ENCODE measurements at regions not wholly inside any gene's neighbourhood (a gene's known extent, or its start where the extent isn't known, plus 50 kb on each side); places are given as distances from the start of the nearest gene placed in this dataset.

DNA sequence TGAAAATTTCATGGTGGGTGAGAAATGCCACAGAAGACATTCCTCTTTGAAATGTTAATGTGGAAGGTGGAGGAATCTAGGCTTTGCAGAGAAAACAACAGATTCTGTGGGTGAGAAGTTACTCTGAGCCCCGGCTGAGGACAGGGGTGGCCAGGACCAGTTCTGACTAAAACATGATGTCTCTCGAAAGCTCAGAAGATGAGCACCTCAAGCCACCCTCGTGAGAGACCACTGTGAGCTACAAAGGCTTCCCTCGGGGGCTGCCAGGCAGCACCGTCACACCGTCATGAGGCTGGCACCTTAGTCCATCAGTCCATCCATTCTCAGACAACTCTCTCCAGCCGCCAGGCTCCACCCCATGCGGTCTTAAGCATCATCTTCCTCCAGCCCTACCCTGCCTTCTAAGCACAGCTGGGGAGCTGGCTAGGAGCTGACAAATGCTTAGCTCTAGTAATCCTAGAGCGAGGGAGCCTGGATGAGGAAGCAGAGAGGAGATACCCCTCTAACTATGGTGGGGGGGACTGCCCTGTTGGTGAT is 360.5 kb downstream of the SHANK2 start:
- WGBS, 2 donors, result 83 to 85% methylated on average over 9 of the region's 9 CpGs
- TF ChIP-seq, protein P1, sequence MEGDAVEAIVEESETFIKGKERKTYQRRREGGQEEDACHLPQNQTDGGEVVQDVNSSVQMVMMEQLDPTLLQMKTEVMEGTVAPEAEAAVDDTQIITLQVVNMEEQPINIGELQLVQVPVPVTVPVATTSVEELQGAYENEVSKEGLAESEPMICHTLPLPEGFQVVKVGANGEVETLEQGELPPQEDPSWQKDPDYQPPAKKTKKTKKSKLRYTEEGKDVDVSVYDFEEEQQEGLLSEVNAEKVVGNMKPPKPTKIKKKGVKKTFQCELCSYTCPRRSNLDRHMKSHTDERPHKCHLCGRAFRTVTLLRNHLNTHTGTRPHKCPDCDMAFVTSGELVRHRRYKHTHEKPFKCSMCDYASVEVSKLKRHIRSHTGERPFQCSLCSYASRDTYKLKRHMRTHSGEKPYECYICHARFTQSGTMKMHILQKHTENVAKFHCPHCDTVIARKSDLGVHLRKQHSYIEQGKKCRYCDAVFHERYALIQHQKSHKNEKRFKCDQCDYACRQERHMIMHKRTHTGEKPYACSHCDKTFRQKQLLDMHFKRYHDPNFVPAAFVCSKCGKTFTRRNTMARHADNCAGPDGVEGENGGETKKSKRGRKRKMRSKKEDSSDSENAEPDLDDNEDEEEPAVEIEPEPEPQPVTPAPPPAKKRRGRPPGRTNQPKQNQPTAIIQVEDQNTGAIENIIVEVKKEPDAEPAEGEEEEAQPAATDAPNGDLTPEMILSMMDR (IDR thresholded peaks at IDR 0.05; ENCODE audit: control extremely low read depth, extremely low read depth), result no peak
- ATAC-seq (ENCODE audit: insufficient read depth, low FRiP score) (no peak), DNase-seq (no peak)
- Histone ChIP-seq H3K36me3 (ENCODE audit: control insufficient read depth in 4 of 4, insufficient read depth in 4 of 4, low read length in 4 of 4) (no peaks in the 10 kb centered on the region), H3K4me1 (ENCODE audit: control insufficient read depth in 5 of 5, insufficient read depth in 5 of 5, low read length in 5 of 5) (peaks cover 0 to 5% (median 0%) of the 10 kb centered on the region in 5 donors), H3K9me3 (ENCODE audit: control insufficient read depth in 4 of 4, insufficient read depth in 3 of 4, low read length in 3 of 4) (peaks cover 0 to under 1% (median under 1%) of the 10 kb centered on the region in 4 donors), H3K4me3 (no peak overlapping the region), H3K27ac (ENCODE audit: low read depth in 1 of 2, low read length in 1 of 2) (no peak overlapping the region), H3K27me3 (ENCODE audit: control insufficient read depth in 3 of 3, insufficient read depth in 3 of 3, low read length in 2 of 3) (no peaks in the 10 kb centered on the region), H3K9ac (ENCODE audit: insufficient read depth in 1 of 2, low read length in 2 of 2) (no peak overlapping the region)

DNA sequence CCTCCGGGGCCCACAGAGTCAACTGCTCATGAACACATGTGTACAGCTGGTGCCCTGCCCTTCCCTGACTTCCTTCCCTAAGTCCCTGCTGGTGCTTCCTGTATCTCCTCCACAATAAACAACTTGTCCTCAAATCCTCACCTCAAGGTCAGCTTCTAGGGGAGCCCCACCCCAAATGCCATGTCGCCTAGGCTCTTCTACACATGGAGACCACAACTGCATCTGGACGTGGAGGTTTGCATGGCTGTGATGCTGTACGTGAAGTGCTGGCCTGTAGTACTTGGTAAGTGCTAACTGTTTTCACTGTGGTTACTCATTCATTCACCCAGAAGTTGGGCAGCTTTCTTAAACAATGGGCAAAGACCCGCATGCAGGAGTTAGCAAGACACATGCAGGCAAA is 359.5 kb downstream of the SHANK2 start:
- DNase-seq (no peak), ATAC-seq (ENCODE audit: insufficient read depth, low FRiP score) (no peak)
- H3K9me3 ChIP-seq (ENCODE audit: control insufficient read depth in 4 of 4, insufficient read depth in 3 of 4, low read length in 3 of 4), result peaks cover 0 to 6% (median 2%) of the 10 kb centered on the region in 4 donors
- no peak overlapping the region for H3K4me3 ChIP-seq
- H3K36me3 ChIP-seq (ENCODE audit: control insufficient read depth in 4 of 4, insufficient read depth in 4 of 4, low read length in 4 of 4), result no peaks in the 10 kb centered on the region
- TF ChIP-seq, protein P1 (IDR thresholded peaks at IDR 0.05; ENCODE audit: control extremely low read depth, extremely low read depth), result no peak
- H3K9ac ChIP-seq (ENCODE audit: insufficient read depth in 1 of 2, low read length in 2 of 2), result no peak overlapping the region
- peaks cover 0 to 5% (median 0%) of the 10 kb centered on the region in 5 donors for H3K4me1 ChIP-seq (ENCODE audit: control insufficient read depth in 5 of 5, insufficient read depth in 5 of 5, low read length in 5 of 5)
- no peaks in the 10 kb centered on the region for H3K27me3 ChIP-seq (ENCODE audit: control insufficient read depth in 3 of 3, insufficient read depth in 3 of 3, low read length in 2 of 3)
- no peak overlapping the region for H3K27ac ChIP-seq (ENCODE audit: low read depth in 1 of 2, low read length in 1 of 2)
- 60 to 65% methylated on average over 5 of the region's 5 CpGs for WGBS, 2 donors

DNA sequence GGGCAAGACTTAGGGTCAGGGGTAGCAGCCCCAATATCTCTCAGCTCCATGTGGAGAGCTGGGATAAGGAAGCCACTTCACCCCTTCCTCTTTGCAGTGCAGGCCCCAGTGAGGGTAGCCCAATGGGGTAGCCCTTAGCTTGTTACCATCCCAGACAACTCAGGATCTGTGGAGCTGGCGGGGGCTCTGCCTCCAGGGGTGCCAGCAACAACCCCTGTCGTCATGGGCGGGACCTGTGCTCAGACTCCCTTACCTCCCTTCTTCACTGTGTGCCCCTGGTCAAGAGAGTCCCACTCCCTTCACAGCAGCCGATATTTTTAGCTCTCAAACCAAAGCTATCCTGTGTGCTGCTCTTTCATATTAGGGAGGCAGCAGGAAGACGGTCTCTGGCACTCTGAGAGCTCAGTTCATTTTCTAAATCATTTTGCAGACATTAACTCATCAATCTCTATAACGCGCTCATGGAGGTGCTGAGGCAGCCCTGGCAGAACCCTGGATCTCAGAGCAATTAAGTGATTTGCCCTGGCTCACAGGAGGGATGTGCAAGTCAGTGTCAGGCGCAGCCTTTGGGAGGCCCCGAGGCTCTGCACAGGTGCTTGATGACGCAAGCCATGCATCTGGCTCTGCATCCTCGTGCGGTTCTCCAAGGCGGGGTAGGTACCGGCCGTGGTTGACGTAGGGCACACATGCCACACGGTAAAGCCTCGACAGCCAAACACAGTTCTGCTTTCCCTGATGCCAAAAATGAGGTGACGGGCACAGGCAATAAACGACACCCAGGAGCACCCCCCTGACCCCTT is 357.6 kb downstream of the SHANK2 start:
- no peak overlapping the region for H3K27ac ChIP-seq (ENCODE audit: low read depth in 1 of 2, low read length in 1 of 2)
- TF ChIP-seq, protein P1 (IDR thresholded peaks at IDR 0.05; ENCODE audit: control extremely low read depth, extremely low read depth), result no peak
- no peaks in the 10 kb centered on the region for H3K36me3 ChIP-seq (ENCODE audit: control insufficient read depth in 4 of 4, insufficient read depth in 4 of 4, low read length in 4 of 4)
- no peak for DNase-seq
- no peak overlapping the region for H3K4me3 ChIP-seq
- peaks cover 0 to 6% (median 2%) of the 10 kb centered on the region in 4 donors for H3K9me3 ChIP-seq (ENCODE audit: control insufficient read depth in 4 of 4, insufficient read depth in 3 of 4, low read length in 3 of 4)
- no peaks in the 10 kb centered on the region for H3K27me3 ChIP-seq (ENCODE audit: control insufficient read depth in 3 of 3, insufficient read depth in 3 of 3, low read length in 2 of 3)
- H3K9ac ChIP-seq (ENCODE audit: insufficient read depth in 1 of 2, low read length in 2 of 2), result no peak overlapping the region
- WGBS, 2 donors, result 88 to 91% methylated on average over 20 of the region's 20 CpGs
- peaks cover 0 to 5% (median 0%) of the 10 kb centered on the region in 5 donors for H3K4me1 ChIP-seq (ENCODE audit: control insufficient read depth in 5 of 5, insufficient read depth in 5 of 5, low read length in 5 of 5)
- no peak for ATAC-seq (ENCODE audit: insufficient read depth, low FRiP score)

Measured in lung (tissue), 11 donors.